IPS DF 6.9 (cell line): ENCODE measurements at regions not wholly inside any gene's neighbourhood (a gene's known extent, or its start where the extent isn't known, plus 50 kb on each side); places are given as distances from the start of the nearest gene placed in this dataset.

Experiments used
- DNase-seq: peaks from one replicate; pipeline ENCODE4 v3.0.0-alpha.2; 2013; ENCODE audit warnings: low read depth, low spot score
- H3K27ac ChIP-seq: one replicate; pipeline ENCODE4 v1.5.1; 2013; ENCODE audit warnings: low read length, control low read depth
- H3K27me3 ChIP-seq: 2 replicates; pipeline ENCODE4 v1.6.1; 2013; ENCODE audit warnings: mild to moderate bottlenecking, low read length; ENCODE audit not compliant: control insufficient read depth, insufficient read depth
- H3K36me3 ChIP-seq: 2 replicates; pipeline ENCODE4 v1.6.1; 2013; ENCODE audit warnings: low read length; ENCODE audit not compliant: control insufficient read depth, insufficient read depth
- H3K4me1 ChIP-seq: 2 replicates; pipeline ENCODE4 v1.6.1; 2013; ENCODE audit warnings: low read length; ENCODE audit not compliant: control insufficient read depth, insufficient read depth
- H3K4me3 ChIP-seq: 2 replicates; pipeline ENCODE4 v1.5.1; 2013; ENCODE audit warnings: mild to moderate bottlenecking, low read length
- H3K9me3 ChIP-seq: 2 replicates; pipeline ENCODE4 v1.6.1; 2013; ENCODE audit warnings: low read length, inconsistent platforms; ENCODE audit not compliant: control insufficient read depth, insufficient read depth
- WGBS: extraction: QIAGEN DNeasy Blood & Tissue Kit; methylation state at CpG from one replicate; pipeline ENCODE4 v1.1.7; 2013; ENCODE audit warnings: mixed read lengths, missing lambda C conversion rate; ENCODE audit not compliant: insufficient read length, insufficient coverage; 5-methylcytosine and 5-hydroxymethylcytosine counted together

DNA sequence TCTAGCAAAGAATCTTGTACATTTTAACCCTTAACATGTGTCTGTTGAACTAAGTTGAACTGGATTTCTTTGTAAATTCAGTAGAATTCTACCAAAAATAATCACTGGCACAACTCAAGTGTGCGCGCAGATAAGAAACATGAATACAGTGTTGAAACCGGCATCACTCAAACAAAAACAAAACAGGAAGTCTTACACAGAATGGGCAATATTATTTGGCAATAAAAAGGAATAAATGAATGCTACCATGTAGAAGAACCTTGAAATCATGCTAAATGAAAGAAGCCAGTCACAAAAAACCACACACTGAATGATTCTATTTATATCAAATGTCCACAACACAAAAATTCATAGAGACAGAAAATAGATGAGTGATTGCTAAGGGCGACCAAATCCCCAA, 102.9 kb upstream of the ZFHX3 start:
- no peak overlapping the region for H3K27ac ChIP-seq
- WGBS: no CpG with 5 or more reads among the region's 4 CpGs
- H3K4me1 ChIP-seq: peaks cover 5% of the 10 kb centered on the region; the same call in 1 of the 2 replicates
- no peak for DNase-seq
- no peaks in the 10 kb centered on the region for H3K27me3 ChIP-seq
- no peak overlapping the region for H3K4me3 ChIP-seq
- H3K36me3 ChIP-seq: no peaks in the 10 kb centered on the region
- no peaks in the 10 kb centered on the region for H3K9me3 ChIP-seq

DNA sequence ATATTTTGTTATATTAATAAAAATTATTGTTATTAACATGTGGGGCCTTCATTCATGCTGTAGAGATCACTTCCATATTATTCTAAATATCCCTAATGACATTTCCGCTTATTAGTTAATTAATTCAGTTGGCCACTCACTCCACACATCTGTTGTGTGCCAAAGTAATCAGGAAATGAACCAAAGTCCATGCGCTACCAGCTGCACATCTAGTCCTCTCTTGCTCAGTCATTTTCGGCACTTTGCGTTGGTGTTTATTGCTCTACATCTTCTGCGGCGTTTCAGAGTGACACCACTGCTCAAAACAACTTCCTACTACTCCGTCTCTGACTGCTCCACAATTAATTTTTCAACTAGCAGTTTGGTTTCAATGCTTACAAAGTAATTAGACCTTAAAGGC, 101.4 kb upstream of the ZFHX3 start:
- Histone ChIP-seq H3K9me3 (no peaks in the 10 kb centered on the region), H3K27ac (no peak overlapping the region), H3K36me3 (no peaks in the 10 kb centered on the region), H3K4me3 (no peak overlapping the region), H3K27me3 (no peaks in the 10 kb centered on the region), H3K4me1 (peaks cover 9% of the 10 kb centered on the region)
- no peak for DNase-seq
- WGBS: no CpG with 5 or more reads among the region's 7 CpGs

DNA sequence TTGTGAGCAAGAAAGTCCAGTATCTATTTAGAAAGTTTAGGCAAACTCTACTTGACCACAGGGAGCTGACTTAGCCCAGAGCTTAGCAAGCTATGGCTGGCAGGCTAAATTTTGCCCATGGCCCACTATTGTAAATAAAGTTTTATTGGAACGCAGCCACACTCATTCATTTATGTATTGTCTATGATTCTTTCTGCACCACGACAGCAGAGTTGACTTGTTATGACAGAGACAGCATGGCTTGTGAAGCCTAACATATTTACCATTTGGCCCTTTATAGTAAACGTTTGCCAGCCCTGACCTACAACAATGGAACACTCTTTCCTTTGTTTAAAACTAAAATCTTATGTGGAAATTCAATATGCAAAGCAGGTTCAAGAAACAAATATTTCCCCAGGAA, 100.0 kb upstream of the ZFHX3 start:
- Histone ChIP-seq H3K4me3 (no peak overlapping the region), H3K9me3 (no peaks in the 10 kb centered on the region), H3K27me3 (no peaks in the 10 kb centered on the region), H3K36me3 (no peaks in the 10 kb centered on the region), H3K27ac (no peak overlapping the region), H3K4me1 (peaks cover 9% of the 10 kb centered on the region)
- no CpG with 5 or more reads among the region's 3 CpGs for WGBS
- DNase-seq: no peak

DNA sequence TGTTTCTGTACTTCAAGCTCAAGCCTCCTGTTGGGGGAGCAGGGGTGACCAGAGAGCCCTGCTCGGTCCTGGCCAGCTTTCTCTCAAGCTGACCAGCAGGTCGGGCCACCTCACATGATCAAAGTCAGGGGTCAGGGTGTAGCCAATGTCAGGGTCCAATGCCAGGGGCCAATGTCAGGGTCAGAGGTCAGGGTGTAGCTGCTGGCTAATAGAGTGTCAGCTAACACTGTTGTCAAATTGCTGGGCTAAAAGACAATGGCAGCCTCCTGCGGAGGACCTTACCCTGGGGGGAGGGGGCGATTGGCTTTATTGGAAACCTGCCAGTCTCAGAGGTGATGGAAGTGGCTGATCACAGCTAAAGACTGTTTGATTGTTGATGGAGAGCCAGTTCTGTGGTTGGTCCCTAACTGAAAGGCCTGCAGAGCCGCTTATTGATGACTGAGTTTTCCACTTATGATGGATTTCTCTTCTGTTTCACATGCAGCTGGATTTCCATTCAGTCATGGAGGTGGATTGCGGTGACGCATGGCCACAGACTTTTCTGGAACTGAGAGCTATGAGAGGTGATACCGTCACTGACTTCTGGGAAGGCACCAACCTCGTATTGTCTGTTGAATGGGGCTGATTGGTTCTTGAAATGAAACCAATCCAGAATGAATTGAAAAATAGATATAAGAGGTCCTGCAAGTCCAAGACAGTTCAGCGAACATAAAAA, 97.4 kb upstream of the ZFHX3 start:
- H3K4me1 ChIP-seq: peaks cover 4% of the 10 kb centered on the region
- no peak overlapping the region for H3K27ac ChIP-seq
- no peaks in the 10 kb centered on the region for H3K9me3 ChIP-seq
- H3K36me3 ChIP-seq: no peaks in the 10 kb centered on the region
- no peak overlapping the region for H3K4me3 ChIP-seq
- no peaks in the 10 kb centered on the region for H3K27me3 ChIP-seq
- no peak for DNase-seq
- no CpG with 5 or more reads among the region's 10 CpGs for WGBS

DNA sequence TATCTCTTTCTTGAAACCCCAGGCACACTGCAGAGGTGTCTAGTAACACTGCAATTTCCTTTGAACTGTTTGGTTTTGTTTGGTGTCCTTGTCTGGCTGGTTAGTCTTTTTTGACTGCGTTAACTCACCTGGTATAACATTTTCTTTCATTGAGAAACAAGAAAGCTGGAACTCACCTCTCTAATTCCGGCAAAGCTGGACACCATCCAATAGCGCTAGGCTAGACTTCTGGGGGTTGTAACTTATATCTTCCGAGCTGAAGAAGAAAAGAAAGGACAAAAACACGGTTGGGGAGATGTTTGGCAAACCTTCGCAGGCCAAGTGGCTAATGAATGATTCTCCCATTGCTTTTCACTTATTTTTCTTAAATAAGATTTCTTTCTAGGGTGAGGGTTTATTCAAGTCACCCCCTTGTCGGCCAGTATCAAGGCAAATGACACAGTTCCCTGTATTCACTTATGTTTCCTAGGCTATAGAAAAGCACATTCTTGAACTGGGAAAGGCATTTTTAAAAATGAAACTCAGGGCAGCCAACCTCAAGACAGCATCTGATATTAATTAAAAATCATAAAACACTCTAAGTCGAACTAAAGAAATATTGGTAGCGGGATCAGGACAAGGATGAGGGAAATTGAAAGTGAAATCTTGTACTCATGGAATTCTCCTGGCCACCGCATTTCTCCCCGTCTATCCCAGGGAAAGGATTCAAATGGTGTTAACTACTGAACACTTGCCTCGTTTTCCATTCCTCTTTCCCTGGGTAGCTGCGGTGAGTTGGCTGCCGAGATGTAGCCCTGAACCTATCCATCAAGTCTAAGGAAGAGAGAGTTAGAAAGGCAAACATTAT, 95.9 kb upstream of the ZFHX3 start:
- Histone ChIP-seq H3K4me3 (no peak overlapping the region), H3K27ac (no peak overlapping the region), H3K4me1 (peaks cover 4% of the 10 kb centered on the region), H3K27me3 (no peaks in the 10 kb centered on the region), H3K36me3 (no peaks in the 10 kb centered on the region), H3K9me3 (no peaks in the 10 kb centered on the region)
- no CpG with 5 or more reads among the region's 14 CpGs for WGBS
- no peak for DNase-seq

DNA sequence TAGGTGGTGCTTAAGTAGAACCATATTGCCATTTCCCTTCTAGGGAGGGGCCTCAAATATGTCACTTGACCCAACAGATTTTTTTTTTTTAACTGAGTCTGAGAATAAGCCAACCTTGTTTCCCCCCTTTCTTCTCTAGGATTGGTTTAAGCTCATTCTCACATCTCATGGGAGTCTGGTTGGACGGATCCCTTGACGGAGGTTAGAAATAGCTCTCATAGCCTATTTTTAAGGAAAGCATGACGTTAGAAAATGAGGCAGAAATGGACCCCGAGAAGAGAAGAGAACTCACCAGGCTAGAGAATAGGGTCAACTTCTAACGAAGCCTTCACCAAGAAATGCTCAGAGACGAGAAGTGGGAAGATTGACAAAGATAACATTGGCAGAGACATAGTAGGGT, 95.1 kb upstream of the ZFHX3 start:
- H3K9me3 ChIP-seq: no peaks in the 10 kb centered on the region
- no CpG with 5 or more reads among the region's 6 CpGs for WGBS
- H3K36me3 ChIP-seq: no peaks in the 10 kb centered on the region
- H3K27ac ChIP-seq: no peak overlapping the region
- peaks cover 4% of the 10 kb centered on the region for H3K4me1 ChIP-seq
- no peak for DNase-seq
- no peak overlapping the region for H3K4me3 ChIP-seq
- no peaks in the 10 kb centered on the region for H3K27me3 ChIP-seq

DNA sequence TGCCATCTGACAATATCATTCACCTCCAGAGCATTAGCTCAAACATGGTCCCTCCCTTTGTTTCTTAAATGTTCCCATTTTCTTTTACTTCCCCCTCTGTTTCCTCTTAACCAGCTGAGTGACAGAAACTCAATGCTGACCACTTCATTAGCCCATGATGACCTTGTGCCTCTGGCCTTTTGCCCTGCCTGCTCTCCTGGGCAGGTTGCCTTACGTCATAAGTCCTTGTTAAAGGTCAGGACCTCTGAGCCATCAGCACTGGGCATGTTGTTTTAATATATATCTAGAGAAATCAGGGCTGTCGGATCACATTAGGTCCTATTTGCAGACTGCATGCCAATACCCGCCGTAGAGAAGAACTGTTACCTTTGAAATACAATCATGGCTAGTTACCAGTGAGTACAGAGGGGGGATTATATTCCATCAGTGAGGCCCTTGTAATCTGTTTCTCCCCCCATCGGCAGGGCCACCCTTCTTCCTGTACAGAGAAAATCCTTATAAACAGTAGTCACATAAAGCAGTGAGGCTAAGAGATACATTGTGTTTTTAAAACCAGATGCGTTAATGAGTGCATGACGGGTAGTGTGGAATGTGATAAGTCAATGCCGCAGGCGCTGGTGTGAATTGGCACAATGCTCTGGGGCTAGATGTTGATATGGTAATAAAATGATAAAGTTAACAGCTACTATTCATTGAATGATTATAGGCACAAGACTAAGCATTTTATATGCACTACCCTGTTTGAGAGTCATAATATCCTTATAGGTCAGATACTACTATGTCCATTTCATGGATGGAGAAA, 94.3 kb upstream of the ZFHX3 start:
- peaks cover 4% of the 10 kb centered on the region for H3K4me1 ChIP-seq
- no peaks in the 10 kb centered on the region for H3K27me3 ChIP-seq
- no peak overlapping the region for H3K4me3 ChIP-seq
- no peaks in the 10 kb centered on the region for H3K36me3 ChIP-seq
- WGBS: no CpG with 5 or more reads among the region's 9 CpGs
- no peak for DNase-seq
- H3K27ac ChIP-seq: no peak overlapping the region
- no peaks in the 10 kb centered on the region for H3K9me3 ChIP-seq

DNA sequence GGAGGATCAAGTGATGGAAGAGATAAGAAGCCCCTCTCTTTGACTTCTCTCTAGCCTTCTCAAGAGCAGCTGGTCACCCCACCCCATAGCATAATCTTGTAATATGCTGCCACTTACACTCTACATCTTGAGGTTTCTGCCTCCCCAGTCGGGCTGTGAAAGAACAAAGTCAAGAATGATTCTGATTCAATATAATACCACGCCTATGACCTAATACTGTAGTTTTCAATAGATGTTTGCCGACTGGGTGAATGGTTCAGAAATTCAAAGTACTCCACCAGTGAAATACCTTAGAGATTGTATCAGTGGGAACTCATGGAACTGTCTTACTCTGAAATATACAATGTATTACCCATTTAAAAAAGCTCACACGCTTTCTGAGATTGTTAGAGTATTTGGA, 93.0 kb upstream of the ZFHX3 start:
- Histone ChIP-seq H3K36me3 (no peaks in the 10 kb centered on the region), H3K4me3 (no peak overlapping the region), H3K27me3 (no peaks in the 10 kb centered on the region), H3K4me1 (peaks cover 4% of the 10 kb centered on the region), H3K9me3 (no peaks in the 10 kb centered on the region), H3K27ac (no peak overlapping the region)
- no CpG with 5 or more reads among the region's 4 CpGs for WGBS
- no peak for DNase-seq

DNA sequence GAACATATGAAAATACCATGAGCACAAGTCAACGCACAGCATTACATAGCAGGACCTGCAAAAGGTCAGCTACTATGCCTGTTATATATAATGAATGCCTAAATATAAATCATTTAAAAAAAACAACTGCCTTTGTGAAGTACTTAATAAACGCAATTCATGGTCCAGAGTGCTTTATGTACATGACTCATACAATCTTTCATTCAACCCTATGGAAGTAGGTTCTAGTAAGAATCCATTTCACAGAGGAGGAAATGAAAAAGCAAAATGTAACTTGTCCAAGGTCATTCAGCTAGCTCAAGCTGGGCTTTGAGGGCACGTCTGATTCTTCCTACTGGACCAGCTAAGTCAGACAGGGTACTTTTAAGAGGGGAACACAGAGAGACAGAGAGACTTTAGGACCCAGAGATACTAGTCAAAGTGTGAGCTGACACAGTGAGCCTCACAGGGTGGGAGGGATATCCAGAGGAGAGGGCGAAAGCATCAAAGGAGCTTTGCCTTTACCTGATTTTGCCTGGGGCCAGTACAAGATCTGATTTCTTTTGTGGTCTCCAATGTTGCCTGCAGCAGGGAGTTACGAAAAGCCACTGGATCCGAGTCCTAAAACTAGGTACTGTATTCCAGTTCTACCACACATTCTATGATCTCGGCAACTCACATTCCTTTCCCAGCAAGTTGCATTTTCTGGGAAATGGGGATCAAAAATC, 83.4 kb upstream of the ZFHX3 start:
- H3K4me3 ChIP-seq: no peak overlapping the region
- H3K27me3 ChIP-seq: no peaks in the 10 kb centered on the region
- WGBS: no CpG with 5 or more reads among the region's 7 CpGs
- no peak overlapping the region for H3K27ac ChIP-seq
- DNase-seq: no peak
- H3K36me3 ChIP-seq: no peaks in the 10 kb centered on the region
- no peaks in the 10 kb centered on the region for H3K4me1 ChIP-seq
- H3K9me3 ChIP-seq: no peaks in the 10 kb centered on the region

DNA sequence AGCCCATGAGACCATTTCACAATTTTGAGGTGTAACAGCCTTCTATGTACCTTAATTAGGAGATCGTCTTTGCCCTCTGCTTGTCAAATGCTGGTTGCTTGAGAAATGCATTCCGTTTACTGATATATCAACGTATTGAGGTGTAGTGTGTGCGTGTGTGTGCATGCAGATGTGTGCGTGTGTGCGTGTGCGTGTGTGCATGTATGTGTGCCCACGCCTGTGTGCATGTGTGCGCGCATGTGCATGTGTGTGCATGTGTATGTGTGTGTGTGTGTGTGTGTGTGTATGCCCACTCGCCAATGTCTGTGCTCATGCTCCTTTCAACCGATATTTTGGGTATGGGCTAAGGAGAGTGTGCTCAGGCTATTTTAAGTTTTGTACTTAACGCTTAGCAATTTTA, 81.5 kb upstream of the ZFHX3 start:
- DNase-seq: no peak
- Histone ChIP-seq H3K36me3 (no peaks in the 10 kb centered on the region), H3K9me3 (no peaks in the 10 kb centered on the region), H3K27ac (no peak overlapping the region), H3K27me3 (no peaks in the 10 kb centered on the region), H3K4me1 (0 out of 2 replicates have a peak, but pooled peaks cover 3% of the 10 kb centered on the region), H3K4me3 (no peak overlapping the region)
- no CpG with 5 or more reads among the region's 13 CpGs for WGBS
